Ishikawa (cell line): ENCODE measurements at regions not wholly inside any gene's neighbourhood (a gene's known extent, or its start where the extent isn't known, plus 50 kb on each side); places are given as distances from the start of the nearest gene placed in this dataset.
A peak's percentile ranks its signal among the peaks of the same experiment; 100 is the strongest.
"Not testable (repeated sequence)": the region's sequence is repeated elsewhere in the genome, so short reads cannot be mapped to it uniquely, and the experiment has no call there.

ENCODE experiments used
- EGR1 ChIP-seq: IDR thresholded peaks from 2 replicates; pipeline ENCODE4 v1.6.1; 2012
- EP300 ChIP-seq: IDR thresholded peaks from 2 replicates; pipeline ENCODE4 v1.6.1; 2012; ENCODE audit warnings: borderline replicate concordance
- RAD21 ChIP-seq: IDR thresholded peaks from 2 replicates; pipeline ENCODE4 v1.6.1; 2012; ENCODE audit warnings: low read depth
- TAF1 ChIP-seq: IDR thresholded peaks from 2 replicates; pipeline ENCODE4 v1.6.1; 2012; ENCODE audit warnings: low read depth, mild to moderate bottlenecking
- TCF12 ChIP-seq: IDR thresholded peaks from 2 replicates; pipeline ENCODE4 v1.6.1; 2012; ENCODE audit warnings: low read depth
- TF ChIP-seq, protein P1 (sequence below): IDR thresholded peaks from 2 replicates; pipeline ENCODE4 v1.6.1; 2012; ENCODE audit warnings: low read depth, mild to moderate bottlenecking
- TF ChIP-seq, protein P2 (sequence below): IDR thresholded peaks from 2 replicates; pipeline ENCODE4 v1.6.1; 2012

DNA sequence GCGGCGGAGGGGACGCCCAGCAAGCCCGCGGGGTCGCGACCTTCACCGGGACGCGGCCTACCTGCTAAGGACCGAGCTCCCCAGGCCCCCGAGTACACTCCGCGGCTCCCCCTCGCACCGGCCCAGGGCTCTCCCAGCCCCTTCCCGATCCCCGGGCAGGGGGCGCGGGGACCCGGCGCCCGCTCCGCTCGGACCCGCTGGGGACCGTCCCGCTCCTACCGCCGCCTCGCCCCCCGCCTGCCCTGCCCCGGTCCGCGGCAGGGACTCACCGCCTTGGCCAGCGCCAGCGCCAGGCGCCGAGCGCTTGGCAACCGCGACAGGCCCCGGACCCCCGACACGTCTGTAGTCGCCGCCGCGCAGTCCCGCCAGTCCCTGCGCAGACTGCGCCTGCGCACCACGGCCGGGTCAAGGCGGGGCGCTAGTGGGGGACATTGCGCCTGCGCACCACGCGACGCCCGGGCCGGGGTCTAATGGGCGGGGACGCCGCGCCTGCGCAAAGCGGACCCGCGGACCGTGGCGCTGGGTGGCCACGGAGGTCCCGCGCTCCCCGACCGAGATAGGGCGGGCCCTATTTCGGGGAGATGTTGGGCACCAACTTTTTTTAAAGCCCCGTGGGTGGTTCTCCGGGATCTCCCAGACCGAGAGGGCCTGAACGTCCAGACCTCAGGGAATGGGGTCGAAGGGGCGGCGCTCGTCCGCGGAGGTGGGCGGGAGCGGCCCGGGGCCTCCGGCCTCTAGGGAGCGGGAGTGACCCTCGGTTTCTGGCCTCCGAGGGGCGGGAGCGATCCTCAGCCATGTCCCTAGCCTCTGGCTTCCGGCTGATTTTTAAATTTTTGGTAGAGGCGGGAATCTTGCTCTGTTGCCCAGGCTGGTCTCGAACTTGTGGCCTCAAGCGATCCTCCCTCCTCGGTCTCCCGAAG, 81.8 kb upstream of the TNK2 start:
- TF ChIP-seq, protein P1, sequence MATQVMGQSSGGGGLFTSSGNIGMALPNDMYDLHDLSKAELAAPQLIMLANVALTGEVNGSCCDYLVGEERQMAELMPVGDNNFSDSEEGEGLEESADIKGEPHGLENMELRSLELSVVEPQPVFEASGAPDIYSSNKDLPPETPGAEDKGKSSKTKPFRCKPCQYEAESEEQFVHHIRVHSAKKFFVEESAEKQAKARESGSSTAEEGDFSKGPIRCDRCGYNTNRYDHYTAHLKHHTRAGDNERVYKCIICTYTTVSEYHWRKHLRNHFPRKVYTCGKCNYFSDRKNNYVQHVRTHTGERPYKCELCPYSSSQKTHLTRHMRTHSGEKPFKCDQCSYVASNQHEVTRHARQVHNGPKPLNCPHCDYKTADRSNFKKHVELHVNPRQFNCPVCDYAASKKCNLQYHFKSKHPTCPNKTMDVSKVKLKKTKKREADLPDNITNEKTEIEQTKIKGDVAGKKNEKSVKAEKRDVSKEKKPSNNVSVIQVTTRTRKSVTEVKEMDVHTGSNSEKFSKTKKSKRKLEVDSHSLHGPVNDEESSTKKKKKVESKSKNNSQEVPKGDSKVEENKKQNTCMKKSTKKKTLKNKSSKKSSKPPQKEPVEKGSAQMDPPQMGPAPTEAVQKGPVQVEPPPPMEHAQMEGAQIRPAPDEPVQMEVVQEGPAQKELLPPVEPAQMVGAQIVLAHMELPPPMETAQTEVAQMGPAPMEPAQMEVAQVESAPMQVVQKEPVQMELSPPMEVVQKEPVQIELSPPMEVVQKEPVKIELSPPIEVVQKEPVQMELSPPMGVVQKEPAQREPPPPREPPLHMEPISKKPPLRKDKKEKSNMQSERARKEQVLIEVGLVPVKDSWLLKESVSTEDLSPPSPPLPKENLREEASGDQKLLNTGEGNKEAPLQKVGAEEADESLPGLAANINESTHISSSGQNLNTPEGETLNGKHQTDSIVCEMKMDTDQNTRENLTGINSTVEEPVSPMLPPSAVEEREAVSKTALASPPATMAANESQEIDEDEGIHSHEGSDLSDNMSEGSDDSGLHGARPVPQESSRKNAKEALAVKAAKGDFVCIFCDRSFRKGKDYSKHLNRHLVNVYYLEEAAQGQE = not testable (repeated sequence)
- not testable (repeated sequence) for TF ChIP-seq EP300, EGR1, TCF12, RAD21
- TF ChIP-seq, protein P2, sequence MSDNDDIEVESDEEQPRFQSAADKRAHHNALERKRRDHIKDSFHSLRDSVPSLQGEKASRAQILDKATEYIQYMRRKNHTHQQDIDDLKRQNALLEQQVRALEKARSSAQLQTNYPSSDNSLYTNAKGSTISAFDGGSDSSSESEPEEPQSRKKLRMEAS = not testable (repeated sequence)
- peak; percentile 74 for TF ChIP-seq TAF1
